Transverse colon (tissue), 4 donors: ENCODE measurements at regions not wholly inside any gene's neighbourhood (a gene's known extent, or its start where the extent isn't known, plus 50 kb on each side); places are given as distances from the start of the nearest gene placed in this dataset.

Experiments
- EP300 ChIP-seq: sonication (generic); formaldehyde crosslinking; IDR thresholded peaks from one replicate; pipeline ENCODE4 v1.6.1; 2017; ENCODE audit warnings: antibody characterized with exemption, low read depth
- POLR2A ChIP-seq: fragments of 450-650 bp; IDR thresholded peaks from one replicate; pipeline ENCODE4 v1.6.1; 2016; ENCODE audit warnings: antibody characterized with exemption, mild to moderate bottlenecking, moderate library complexity
- POLR2AphosphoS5 ChIP-seq, 3 donors: sonication (generic); formaldehyde crosslinking; IDR thresholded peaks; one replicate each; pipeline ENCODE4 v1.6.1; 2016; ENCODE audit warnings: antibody characterized with exemption in 3 of 3
- TF ChIP-seq, protein P1 (sequence below), 5 experiments: fragments of 200-600 bp in 3 of 5; fragments of 450-650 bp in 2 of 5; sonication (generic) in 3 of 5; IDR thresholded peaks; 1 replicate in 2 of 5; 2 replicates in 3 of 5; pipeline ENCODE4 v1.5.1; 2016 to 2017; ENCODE audit warnings: antibody characterized with exemption in 5 of 5, inconsistent platforms in 3 of 5, mild to moderate bottlenecking in 2 of 5, moderate library complexity in 1 of 5

DNA sequence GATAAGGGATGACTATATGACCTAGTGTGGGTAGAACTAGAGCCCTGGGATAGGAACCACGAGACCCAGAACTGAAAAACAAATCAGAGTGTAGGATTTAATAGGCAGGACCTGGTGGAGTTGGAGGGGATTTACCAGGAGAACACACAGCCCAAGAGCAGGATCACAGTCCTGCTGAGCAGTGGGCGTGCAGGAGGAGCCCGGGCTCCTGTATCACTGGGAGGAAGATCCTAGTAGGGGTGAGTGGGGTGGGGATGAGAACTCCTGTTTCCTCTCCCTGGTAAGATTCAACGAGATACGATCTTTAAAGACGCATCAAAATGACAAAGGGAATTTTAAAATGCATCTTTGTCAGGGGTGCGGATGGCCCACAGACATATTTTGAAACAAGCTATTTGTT is 220.1 kb downstream of the GALC start:
- TF ChIP-seq, protein P1, sequence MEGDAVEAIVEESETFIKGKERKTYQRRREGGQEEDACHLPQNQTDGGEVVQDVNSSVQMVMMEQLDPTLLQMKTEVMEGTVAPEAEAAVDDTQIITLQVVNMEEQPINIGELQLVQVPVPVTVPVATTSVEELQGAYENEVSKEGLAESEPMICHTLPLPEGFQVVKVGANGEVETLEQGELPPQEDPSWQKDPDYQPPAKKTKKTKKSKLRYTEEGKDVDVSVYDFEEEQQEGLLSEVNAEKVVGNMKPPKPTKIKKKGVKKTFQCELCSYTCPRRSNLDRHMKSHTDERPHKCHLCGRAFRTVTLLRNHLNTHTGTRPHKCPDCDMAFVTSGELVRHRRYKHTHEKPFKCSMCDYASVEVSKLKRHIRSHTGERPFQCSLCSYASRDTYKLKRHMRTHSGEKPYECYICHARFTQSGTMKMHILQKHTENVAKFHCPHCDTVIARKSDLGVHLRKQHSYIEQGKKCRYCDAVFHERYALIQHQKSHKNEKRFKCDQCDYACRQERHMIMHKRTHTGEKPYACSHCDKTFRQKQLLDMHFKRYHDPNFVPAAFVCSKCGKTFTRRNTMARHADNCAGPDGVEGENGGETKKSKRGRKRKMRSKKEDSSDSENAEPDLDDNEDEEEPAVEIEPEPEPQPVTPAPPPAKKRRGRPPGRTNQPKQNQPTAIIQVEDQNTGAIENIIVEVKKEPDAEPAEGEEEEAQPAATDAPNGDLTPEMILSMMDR (IDR thresholded peaks at IDR 0.05), result no peak
- TF ChIP-seq POLR2A, result no peak
- TF ChIP-seq POLR2AphosphoS5 (IDR thresholded peaks at IDR 0.05), result no peak
- no peak for TF ChIP-seq EP300
